ENCODE measurements at regions not wholly inside any gene's neighbourhood (a gene's known extent, or its start where the extent isn't known, plus 50 kb on each side); places are given as distances from the start of the nearest gene placed in this dataset.

GRCh38 chr6:109891924-109892323 is 86.2 kb upstream of the GPR6 start:
- Histone ChIP-seq H3K4me3 (IDR thresholded peaks at IDR 0.05; ENCODE audit: insufficient read depth, low read depth, low read length) (no peak overlapping the region), H3K27ac (no peak overlapping the region), H3K4me2 (no peak overlapping the region), H3K9ac (no peak overlapping the region), H3K4me1 (ENCODE audit: low read depth, poor library complexity, severe bottlenecking) (no peaks in the 10 kb centered on the region), H4K20me1 (ENCODE audit: insufficient read depth) (no peaks in the 10 kb centered on the region), H3K27me3 (ENCODE audit: insufficient read depth, low read depth) (no peaks in the 10 kb centered on the region), H3K36me3 (ENCODE audit: insufficient read depth) (no peaks in the 10 kb centered on the region), H3K79me2 (ENCODE audit: insufficient read depth, low read depth) (no peaks in the 10 kb centered on the region), H2AFZ (ENCODE audit: low read depth) (no peak overlapping the region)
- TF ChIP-seq CTCF (conservative IDR thresholded peaks at IDR 0.05; ENCODE audit: low read depth, low read length): no peak

- Histone ChIP-seq H3K4me3 (IDR thresholded peaks at IDR 0.05; ENCODE audit: insufficient read depth, low read depth, low read length) (no peak overlapping the region), H2AFZ (ENCODE audit: low read depth) (no peak overlapping the region), H4K20me1 (ENCODE audit: insufficient read depth) (no peaks in the 10 kb centered on the region), H3K27me3 (ENCODE audit: insufficient read depth, low read depth) (no peaks in the 10 kb centered on the region), H3K9ac (no peak overlapping the region), H3K36me3 (ENCODE audit: insufficient read depth) (no peaks in the 10 kb centered on the region), H3K27ac (no peak overlapping the region), H3K4me1 (ENCODE audit: low read depth, poor library complexity, severe bottlenecking) (no peaks in the 10 kb centered on the region), H3K79me2 (ENCODE audit: insufficient read depth, low read depth) (no peaks in the 10 kb centered on the region), H3K4me2 (no peak overlapping the region)
- TF ChIP-seq CTCF (conservative IDR thresholded peaks at IDR 0.05; ENCODE audit: low read depth, low read length): no peak
Measured at GRCh38 chr6:109892451-109893435, 85.4 kb upstream of the GPR6 start.

GRCh38 chr6:109893606-109894005 is 84.5 kb upstream of the GPR6 start:
- Histone ChIP-seq H3K27me3 (ENCODE audit: insufficient read depth, low read depth) (no peaks in the 10 kb centered on the region), H3K4me3 (IDR thresholded peaks at IDR 0.05; ENCODE audit: insufficient read depth, low read depth, low read length) (no peak overlapping the region), H3K36me3 (ENCODE audit: insufficient read depth) (no peaks in the 10 kb centered on the region), H4K20me1 (ENCODE audit: insufficient read depth) (no peaks in the 10 kb centered on the region), H3K4me1 (ENCODE audit: low read depth, poor library complexity, severe bottlenecking) (no peaks in the 10 kb centered on the region), H3K4me2 (no peak overlapping the region), H2AFZ (ENCODE audit: low read depth) (no peak overlapping the region), H3K27ac (no peak overlapping the region), H3K9ac (no peak overlapping the region), H3K79me2 (ENCODE audit: insufficient read depth, low read depth) (no peaks in the 10 kb centered on the region)
- no peak for TF ChIP-seq CTCF (conservative IDR thresholded peaks at IDR 0.05; ENCODE audit: low read depth, low read length)

- Histone ChIP-seq H3K4me3 (IDR thresholded peaks at IDR 0.05; ENCODE audit: insufficient read depth, low read depth, low read length) (no peak overlapping the region), H3K4me1 (ENCODE audit: low read depth, poor library complexity, severe bottlenecking) (no peaks in the 10 kb centered on the region), H2AFZ (ENCODE audit: low read depth) (no peak overlapping the region), H3K36me3 (ENCODE audit: insufficient read depth) (no peaks in the 10 kb centered on the region), H3K27ac (no peak overlapping the region), H3K79me2 (ENCODE audit: insufficient read depth, low read depth) (no peaks in the 10 kb centered on the region), H4K20me1 (ENCODE audit: insufficient read depth) (no peaks in the 10 kb centered on the region), H3K4me2 (no peak overlapping the region), H3K9ac (no peak overlapping the region), H3K27me3 (ENCODE audit: insufficient read depth, low read depth) (no peaks in the 10 kb centered on the region)
- no peak for TF ChIP-seq CTCF (conservative IDR thresholded peaks at IDR 0.05; ENCODE audit: low read depth, low read length)
Measured at GRCh38 chr6:109894181-109894580, 83.9 kb upstream of the GPR6 start.
